ENCODE measurements at regions not wholly inside any gene's neighbourhood (a gene's known extent, or its start where the extent isn't known, plus 50 kb on each side); places are given as distances from the start of the nearest gene placed in this dataset.

DNA sequence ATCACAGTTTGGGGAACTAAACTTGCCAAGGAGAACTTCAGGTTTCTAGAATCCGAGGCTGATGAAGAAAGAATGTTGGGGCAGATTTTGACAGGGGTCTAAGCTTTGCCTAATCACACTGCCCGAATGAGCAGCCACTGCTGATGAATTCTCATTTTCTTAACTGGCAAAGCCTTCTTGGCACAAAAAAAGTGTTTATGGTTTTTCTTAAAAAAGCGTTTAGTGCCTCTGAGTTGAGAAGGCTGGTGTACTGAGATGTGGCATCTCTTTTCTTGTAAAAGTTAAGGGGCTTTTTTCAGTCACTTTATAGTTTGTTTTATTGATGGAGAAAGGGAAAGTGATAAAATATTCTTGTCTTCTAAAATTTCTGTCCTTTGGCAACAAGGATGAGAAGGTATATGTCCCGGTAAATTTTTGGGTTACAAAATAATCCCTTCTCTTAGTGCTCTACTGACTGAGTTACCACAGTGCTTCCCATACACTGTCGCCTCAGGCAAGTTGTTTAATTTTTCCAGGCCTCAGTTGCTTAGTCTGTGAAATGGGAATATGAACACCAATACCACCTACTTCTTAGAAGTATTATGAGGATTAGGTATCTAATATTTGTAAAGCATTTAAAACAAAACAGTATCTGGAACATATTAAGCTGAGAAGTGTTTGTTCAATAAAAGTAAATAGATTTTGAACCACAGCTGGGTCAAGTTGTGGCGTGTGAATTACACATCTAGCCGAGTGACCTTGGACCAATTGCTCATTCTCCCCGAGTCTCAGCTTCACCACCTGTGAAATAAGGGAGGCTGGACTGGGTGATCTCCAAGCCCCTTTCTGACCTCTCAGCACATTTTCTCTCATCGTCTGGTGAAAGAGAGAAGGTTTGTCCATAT is 320.8 kb downstream of the HAPSTR1 start:
- Mint-ChIP-seq H3K4me1 (no peaks in the 10 kb centered on the region), H3K4me3 (no peak overlapping the region), H3K27ac (no peak overlapping the region), H3K27me3 (no peaks in the 10 kb centered on the region), H3K36me3 (no peaks in the 10 kb centered on the region), H3K9me3 (peaks cover 0 to 14% (median 3%) of the 10 kb centered on the region in 8 donors)
- Histone ChIP-seq H3K4me1 (ENCODE audit: insufficient read depth, low read length) (no peaks in the 10 kb centered on the region), H3K4me3 (ENCODE audit: low read length in 2 of 2) (no peak overlapping the region), H3K27me3 (ENCODE audit: insufficient read depth, low read length) (no peaks in the 10 kb centered on the region), H3K36me3 (ENCODE audit: insufficient read depth, low read length) (no peaks in the 10 kb centered on the region), H3K9me3 (ENCODE audit: control insufficient read depth in 1 of 2, low read length in 2 of 2) (no peaks in the 10 kb centered on the region), H3K27ac (ENCODE audit: low read depth, low read length) (no peak overlapping the region)
- CTCF ChIA-PET (ENCODE audit: partially characterized antibody): no interaction called here
- DNase-seq: no peak
- POLR2A ChIA-PET (ENCODE audit: partially characterized antibody): no interaction called here
- intact Hi-C loops (cut with micrococcal nuclease): no loop called here

DNA sequence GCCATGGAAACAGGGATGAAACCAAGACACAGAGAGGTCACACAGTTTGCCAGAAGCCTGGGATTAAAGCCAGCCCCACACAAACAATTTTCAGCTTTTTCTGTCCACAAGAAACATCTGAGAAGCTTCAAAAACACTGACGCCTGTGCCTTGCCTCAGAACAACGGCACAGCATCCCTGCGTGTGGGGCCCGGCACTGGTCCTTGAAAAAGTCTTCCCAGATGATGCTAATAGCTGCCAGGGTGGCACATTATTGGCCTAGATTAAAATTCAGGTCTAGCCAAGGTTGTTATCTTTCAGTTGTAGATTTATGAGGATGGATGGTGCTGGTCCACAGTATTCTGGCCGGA is 321.4 kb downstream of the HAPSTR1 start:
- Histone ChIP-seq H3K36me3 (ENCODE audit: insufficient read depth, low read length) (no peaks in the 10 kb centered on the region), H3K27ac (ENCODE audit: low read depth, low read length) (no peak overlapping the region), H3K4me1 (ENCODE audit: insufficient read depth, low read length) (no peaks in the 10 kb centered on the region), H3K4me3 (ENCODE audit: low read length in 2 of 2) (no peak overlapping the region), H3K9me3 (ENCODE audit: control insufficient read depth in 1 of 2, low read length in 2 of 2) (no peaks in the 10 kb centered on the region), H3K27me3 (ENCODE audit: insufficient read depth, low read length) (no peaks in the 10 kb centered on the region)
- intact Hi-C loops (cut with micrococcal nuclease): no loop called here
- no peak for DNase-seq
- Mint-ChIP-seq H3K27me3 (no peaks in the 10 kb centered on the region), H3K9me3 (peaks cover 0 to 10% (median 3%) of the 10 kb centered on the region in 8 donors), H3K4me3 (no peak overlapping the region), H3K36me3 (no peaks in the 10 kb centered on the region), H3K27ac (no peak overlapping the region), H3K4me1 (no peaks in the 10 kb centered on the region)
- ChIA-PET POLR2A (ENCODE audit: partially characterized antibody) (no interaction called here), CTCF (ENCODE audit: partially characterized antibody) (no interaction called here)

DNA sequence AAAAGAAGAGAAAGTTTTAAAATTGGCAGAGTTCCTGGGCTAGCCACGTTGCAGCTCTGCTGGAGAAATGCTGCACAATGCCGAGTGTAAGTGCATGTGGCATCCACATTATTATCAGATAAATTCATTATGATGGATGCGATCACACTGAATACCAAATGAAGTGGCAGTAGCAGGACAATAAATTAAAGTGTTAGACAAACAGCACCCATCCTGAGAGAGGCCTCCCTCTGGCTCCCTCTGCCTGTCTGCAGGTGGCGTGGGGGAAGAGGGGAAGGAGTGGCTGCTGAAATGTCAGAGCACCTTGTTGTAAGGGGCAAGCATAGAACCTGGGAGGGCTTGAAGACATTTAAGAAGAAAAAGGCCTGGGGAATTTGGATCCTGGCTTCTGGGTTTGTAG is 324.1 kb downstream of the HAPSTR1 start:
- H3K27me3 Mint-ChIP-seq: no peaks in the 10 kb centered on the region
- CTCF ChIA-PET (ENCODE audit: partially characterized antibody): no interaction called here
- H3K9me3 Mint-ChIP-seq: peaks cover 2 to 13% (median 4%) of the 10 kb centered on the region in 8 donors
- DNase-seq: no peak
- Histone ChIP-seq H3K27me3 (ENCODE audit: insufficient read depth, low read length) (no peaks in the 10 kb centered on the region), H3K4me1 (ENCODE audit: insufficient read depth, low read length) (no peaks in the 10 kb centered on the region), H3K27ac (ENCODE audit: low read depth, low read length) (no peak overlapping the region), H3K4me3 (ENCODE audit: low read length in 2 of 2) (no peak overlapping the region), H3K36me3 (ENCODE audit: insufficient read depth, low read length) (no peaks in the 10 kb centered on the region), H3K9me3 (ENCODE audit: control insufficient read depth in 1 of 2, low read length in 2 of 2) (no peaks in the 10 kb centered on the region)
- intact Hi-C loops (cut with micrococcal nuclease): no loop called here
- H3K4me3 Mint-ChIP-seq: no peak overlapping the region
- no peaks in the 10 kb centered on the region for H3K4me1 Mint-ChIP-seq
- H3K27ac Mint-ChIP-seq: no peak overlapping the region
- no peaks in the 10 kb centered on the region for H3K36me3 Mint-ChIP-seq
- POLR2A ChIA-PET (ENCODE audit: partially characterized antibody): no interaction called here

DNA sequence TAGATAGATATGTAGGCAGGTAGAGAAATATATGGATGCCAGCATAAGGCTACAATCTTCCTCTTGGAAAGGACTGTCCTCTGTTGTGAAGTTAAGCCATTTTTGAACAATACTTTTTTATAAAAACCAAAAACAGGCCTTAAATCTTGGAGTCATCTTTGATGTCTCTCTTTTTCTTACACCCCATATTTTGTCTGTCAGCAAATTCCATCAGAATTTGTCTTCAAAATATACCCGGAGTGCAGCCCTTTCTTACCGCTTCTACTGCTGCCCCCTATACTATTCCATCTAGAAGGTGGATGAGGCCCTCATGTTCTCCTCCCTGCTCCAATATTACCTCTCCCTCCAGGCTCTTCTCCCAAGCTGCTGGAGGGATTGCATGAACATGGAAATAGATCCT is 326.5 kb downstream of the HAPSTR1 start:
- no peaks in the 10 kb centered on the region for H3K4me1 ChIP-seq (ENCODE audit: insufficient read depth, low read length)
- H3K9me3 ChIP-seq (ENCODE audit: control insufficient read depth in 1 of 2, low read length in 2 of 2): no peaks in the 10 kb centered on the region
- Mint-ChIP-seq H3K4me1 (no peaks in the 10 kb centered on the region), H3K4me3 (no peak overlapping the region), H3K27ac (no peak overlapping the region), H3K9me3 (peaks cover 2 to 13% (median 7%) of the 10 kb centered on the region in 8 donors), H3K36me3 (no peaks in the 10 kb centered on the region), H3K27me3 (no peaks in the 10 kb centered on the region)
- no peak for DNase-seq
- CTCF ChIA-PET (ENCODE audit: partially characterized antibody): no interaction called here
- no peak overlapping the region for H3K27ac ChIP-seq (ENCODE audit: low read depth, low read length)
- H3K27me3 ChIP-seq (ENCODE audit: insufficient read depth, low read length): no peaks in the 10 kb centered on the region
- intact Hi-C loops (cut with micrococcal nuclease): no loop called here
- no peaks in the 10 kb centered on the region for H3K36me3 ChIP-seq (ENCODE audit: insufficient read depth, low read length)
- POLR2A ChIA-PET (ENCODE audit: partially characterized antibody): no interaction called here
- no peak overlapping the region for H3K4me3 ChIP-seq (ENCODE audit: low read length in 2 of 2)

DNA sequence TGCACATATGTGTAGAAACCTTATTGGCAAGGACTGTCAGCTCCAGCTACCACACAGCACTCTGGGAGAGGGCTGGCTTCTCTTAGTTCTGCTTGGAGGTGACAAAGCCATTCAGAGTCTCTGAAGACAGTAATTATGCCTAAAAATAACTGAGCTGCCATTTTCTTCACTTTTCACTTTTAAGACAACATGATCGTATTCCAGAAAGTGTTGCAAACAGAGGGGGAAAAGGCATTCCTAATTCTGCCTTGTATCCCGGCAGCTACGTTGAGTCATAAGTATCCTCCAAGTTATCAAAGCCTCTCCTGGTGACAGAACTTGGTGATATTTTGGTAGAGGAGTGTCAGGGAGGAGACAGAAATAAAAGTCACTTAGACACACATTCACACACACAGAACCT is 327.7 kb downstream of the HAPSTR1 start:
- intact Hi-C loops (cut with micrococcal nuclease): no loop called here
- Mint-ChIP-seq H3K36me3 (no peaks in the 10 kb centered on the region), H3K4me1 (no peaks in the 10 kb centered on the region), H3K9me3 (peaks cover 2 to 13% (median 7%) of the 10 kb centered on the region in 8 donors), H3K4me3 (no peak overlapping the region), H3K27me3 (no peaks in the 10 kb centered on the region), H3K27ac (no peak overlapping the region)
- H3K36me3 ChIP-seq (ENCODE audit: insufficient read depth, low read length): no peaks in the 10 kb centered on the region
- H3K27ac ChIP-seq (ENCODE audit: low read depth, low read length): no peak overlapping the region
- CTCF ChIA-PET (ENCODE audit: partially characterized antibody): no interaction called here
- no peaks in the 10 kb centered on the region for H3K4me1 ChIP-seq (ENCODE audit: insufficient read depth, low read length)
- POLR2A ChIA-PET (ENCODE audit: partially characterized antibody): no interaction called here
- no peak overlapping the region for H3K4me3 ChIP-seq (ENCODE audit: low read length in 2 of 2)
- no peak for DNase-seq
- H3K27me3 ChIP-seq (ENCODE audit: insufficient read depth, low read length): no peaks in the 10 kb centered on the region
- no peaks in the 10 kb centered on the region for H3K9me3 ChIP-seq (ENCODE audit: control insufficient read depth in 1 of 2, low read length in 2 of 2)

DNA sequence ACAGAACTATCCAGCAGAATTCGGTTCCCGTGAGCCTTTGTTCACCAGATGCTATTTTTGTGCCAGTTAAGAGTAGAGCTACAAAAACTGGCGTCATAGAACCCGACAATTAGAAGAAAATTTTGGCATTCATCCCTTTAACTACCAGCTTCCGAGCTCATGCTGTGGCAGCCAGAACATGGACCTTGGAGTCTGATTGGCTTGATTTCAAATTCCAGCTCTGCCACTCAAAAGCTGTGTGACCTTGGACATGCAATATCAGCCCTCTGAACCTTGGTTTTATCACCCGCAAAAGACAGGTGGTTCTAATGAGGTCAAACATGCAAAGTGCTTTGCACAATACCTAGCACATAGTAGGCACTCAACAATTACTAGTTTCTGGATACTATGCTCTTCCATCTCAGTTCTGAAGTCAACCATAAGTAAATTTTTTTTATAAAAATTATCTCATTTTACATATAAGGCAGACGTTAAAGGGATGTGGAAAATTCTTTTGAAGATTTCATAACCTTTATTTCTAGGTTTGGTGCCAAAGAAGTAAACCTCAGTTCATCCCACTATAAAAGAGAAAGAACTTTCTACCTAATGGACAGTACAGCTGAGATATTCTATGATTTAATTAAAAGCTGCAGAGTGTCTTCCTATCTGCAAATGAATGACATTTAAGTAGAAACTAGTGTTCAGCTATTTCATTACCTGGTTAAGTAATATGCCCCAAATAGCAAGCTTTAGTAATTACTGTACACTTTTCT is 331.5 kb downstream of the HAPSTR1 start:
- Histone ChIP-seq H3K27ac (ENCODE audit: low read depth, low read length) (no peak overlapping the region), H3K4me1 (ENCODE audit: insufficient read depth, low read length) (no peaks in the 10 kb centered on the region), H3K9me3 (ENCODE audit: control insufficient read depth in 1 of 2, low read length in 2 of 2) (no peaks in the 10 kb centered on the region), H3K27me3 (ENCODE audit: insufficient read depth, low read length) (no peaks in the 10 kb centered on the region), H3K4me3 (ENCODE audit: low read length in 2 of 2) (no peak overlapping the region), H3K36me3 (ENCODE audit: insufficient read depth, low read length) (no peaks in the 10 kb centered on the region)
- H3K36me3 Mint-ChIP-seq: no peaks in the 10 kb centered on the region
- ChIA-PET CTCF (ENCODE audit: partially characterized antibody) (no interaction called here), POLR2A (ENCODE audit: partially characterized antibody) (no interaction called here)
- H3K4me3 Mint-ChIP-seq: no peak overlapping the region
- no peak for DNase-seq
- intact Hi-C loops (cut with micrococcal nuclease): no loop called here
- H3K4me1 Mint-ChIP-seq: no peaks in the 10 kb centered on the region
- H3K27me3 Mint-ChIP-seq: no peaks in the 10 kb centered on the region
- H3K9me3 Mint-ChIP-seq: peaks cover 0 to 11% (median 6%) of the 10 kb centered on the region in 8 donors
- no peak overlapping the region for H3K27ac Mint-ChIP-seq

DNA sequence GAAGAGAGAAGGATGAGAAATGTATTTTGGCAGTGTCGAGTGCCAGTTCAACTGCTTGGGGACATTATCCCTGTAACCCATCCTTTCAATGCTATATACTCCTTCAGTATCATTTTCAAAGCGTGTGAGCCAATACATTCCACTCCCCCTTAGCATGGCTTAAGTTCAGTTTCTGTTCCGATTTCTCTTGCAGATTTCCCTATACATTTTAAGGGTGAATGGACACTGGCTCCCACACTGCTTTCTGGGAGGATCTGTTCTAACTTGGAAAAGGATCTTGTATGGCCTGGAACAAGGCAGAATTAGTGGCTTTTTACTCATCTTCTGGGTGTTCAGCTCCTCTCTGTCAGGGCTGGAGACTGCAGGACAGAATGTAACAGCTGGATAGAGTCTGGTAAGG is 333.8 kb downstream of the HAPSTR1 start:
- POLR2A ChIA-PET (ENCODE audit: partially characterized antibody): no interaction called here
- H3K9me3 Mint-ChIP-seq: peaks cover 0 to 10% (median 3%) of the 10 kb centered on the region in 8 donors
- intact Hi-C loops (cut with micrococcal nuclease): no loop called here

More for the DNA sequence above, 333.8 kb downstream of the HAPSTR1 start:
- Mint-ChIP-seq H3K27me3 (no peaks in the 10 kb centered on the region), H3K36me3 (no peaks in the 10 kb centered on the region), H3K27ac (no peak overlapping the region), H3K4me3 (no peak overlapping the region), H3K4me1 (no peaks in the 10 kb centered on the region)
- H3K27me3 ChIP-seq (ENCODE audit: insufficient read depth, low read length): no peaks in the 10 kb centered on the region
- no peak overlapping the region for H3K4me3 ChIP-seq (ENCODE audit: low read length in 2 of 2)
- H3K9me3 ChIP-seq (ENCODE audit: control insufficient read depth in 1 of 2, low read length in 2 of 2): no peaks in the 10 kb centered on the region
- no peak overlapping the region for H3K27ac ChIP-seq (ENCODE audit: low read depth, low read length)
- CTCF ChIA-PET (ENCODE audit: partially characterized antibody): no interaction called here
- no peak for DNase-seq
- no peaks in the 10 kb centered on the region for H3K36me3 ChIP-seq (ENCODE audit: insufficient read depth, low read length)
- H3K4me1 ChIP-seq (ENCODE audit: insufficient read depth, low read length): no peaks in the 10 kb centered on the region
